ENCODE measurements at regions not wholly inside any gene's neighbourhood (a gene's known extent, or its start where the extent isn't known, plus 50 kb on each side); places are given as distances from the start of the nearest gene placed in this dataset.

DNA sequence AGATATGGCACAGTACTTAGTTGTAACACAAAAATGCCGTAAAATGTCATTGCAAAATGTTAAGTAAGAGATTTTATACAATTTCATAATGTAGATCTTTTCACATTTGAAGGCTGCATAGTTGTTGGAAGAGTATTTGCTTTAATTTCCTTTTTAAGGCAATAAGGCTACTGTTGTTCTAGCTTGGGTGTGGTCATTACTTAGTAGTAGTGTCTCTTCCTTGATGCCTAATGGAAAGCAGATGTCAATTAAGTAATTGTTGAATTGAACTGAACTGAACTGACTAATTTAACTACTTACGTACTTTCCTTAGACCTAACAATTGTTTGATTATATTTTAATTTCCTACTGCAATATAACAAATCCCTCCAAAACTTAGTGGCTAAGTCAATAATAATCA is 181.7 kb downstream of the FLRT2 start:
- DNase-seq (ENCODE audit: low spot score in 2 of 2) = no peak
- no peak for FAIRE-seq

Data from frontal cortex (tissue), 3 donors.